ENCODE measurements at regions not wholly inside any gene's neighbourhood (a gene's known extent, or its start where the extent isn't known, plus 50 kb on each side); places are given as distances from the start of the nearest gene placed in this dataset.

DNA sequence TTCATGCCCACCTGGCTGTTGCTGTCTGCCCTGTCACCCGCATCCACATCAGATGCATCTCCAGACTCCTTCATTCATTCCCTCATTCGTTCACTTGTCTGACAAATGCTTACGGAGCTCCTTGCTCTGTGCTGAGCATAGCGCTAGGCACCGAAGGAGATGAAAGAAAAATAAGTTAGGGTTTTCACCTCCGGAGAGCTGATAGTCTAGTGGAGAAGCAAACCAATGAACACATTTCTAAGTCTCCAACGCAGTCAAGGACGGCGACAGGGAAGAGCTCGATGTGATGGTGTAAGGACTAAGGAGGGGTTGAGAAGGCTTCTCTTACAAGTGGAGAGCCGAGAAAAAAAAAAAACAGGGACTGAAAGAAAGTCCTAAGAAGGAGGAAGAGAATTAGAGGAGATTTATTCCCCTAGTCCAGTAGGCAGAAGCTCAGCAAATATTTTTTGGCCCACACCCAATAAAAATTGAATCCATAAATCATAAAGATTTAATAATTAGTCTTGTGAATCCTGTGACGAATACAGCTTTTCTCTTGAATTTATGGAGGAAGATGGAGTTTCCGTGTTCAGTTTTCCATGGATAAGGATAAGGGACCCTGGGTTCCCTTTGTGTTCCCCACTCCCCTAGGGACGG is 127.2 kb upstream of the DLG1 start:
- H3K4me3 Mint-ChIP-seq: no peak overlapping the region
- H3K27ac ChIP-seq (ENCODE audit: low read length in 2 of 2): no peak overlapping the region
- peaks cover 14% of the 10 kb centered on the region for H3K4me1 Mint-ChIP-seq
- no peaks in the 10 kb centered on the region for H4K20me1 ChIP-seq (ENCODE audit: control insufficient read depth, insufficient read depth, low read length, poor library complexity, severe bottlenecking)
- no peak for DNase-seq
- no peaks in the 10 kb centered on the region for H3K79me2 ChIP-seq (ENCODE audit: control insufficient read depth, insufficient read depth, low read length)
- peaks cover 43% of the 10 kb centered on the region for H3K27me3 Mint-ChIP-seq
- H3K36me3 ChIP-seq (replicated peaks in 1 of 2; ENCODE audit: control extremely low read depth in 1 of 2, control insufficient read depth in 1 of 2, extremely low read depth in 1 of 2, insufficient read depth in 2 of 2, low read length in 1 of 2): no peaks in the 10 kb centered on the region
- H3K4me2 ChIP-seq (replicated peaks; ENCODE audit: low read depth, low read length, poor library complexity, severe bottlenecking): no peak overlapping the region
- H3K9me3 Mint-ChIP-seq (ENCODE audit: insufficient read depth): no peaks in the 10 kb centered on the region
- intact Hi-C loops (cut with micrococcal nuclease): no loop called here
- H3K9me3 ChIP-seq (ENCODE audit: control extremely low read depth in 1 of 3, control insufficient read depth in 2 of 3, insufficient read depth in 1 of 3, low read length in 2 of 3): no peaks in the 10 kb centered on the region
- H3K27me3 ChIP-seq (replicated peaks in 1 of 4; ENCODE audit: control extremely low read depth in 1 of 4, control insufficient read depth in 3 of 4, insufficient read depth in 4 of 4, low read length in 3 of 4): peaks cover 0 to 8% (median 3%) of the 10 kb centered on the region in 4 experiments
- TF ChIP-seq, protein P1, sequence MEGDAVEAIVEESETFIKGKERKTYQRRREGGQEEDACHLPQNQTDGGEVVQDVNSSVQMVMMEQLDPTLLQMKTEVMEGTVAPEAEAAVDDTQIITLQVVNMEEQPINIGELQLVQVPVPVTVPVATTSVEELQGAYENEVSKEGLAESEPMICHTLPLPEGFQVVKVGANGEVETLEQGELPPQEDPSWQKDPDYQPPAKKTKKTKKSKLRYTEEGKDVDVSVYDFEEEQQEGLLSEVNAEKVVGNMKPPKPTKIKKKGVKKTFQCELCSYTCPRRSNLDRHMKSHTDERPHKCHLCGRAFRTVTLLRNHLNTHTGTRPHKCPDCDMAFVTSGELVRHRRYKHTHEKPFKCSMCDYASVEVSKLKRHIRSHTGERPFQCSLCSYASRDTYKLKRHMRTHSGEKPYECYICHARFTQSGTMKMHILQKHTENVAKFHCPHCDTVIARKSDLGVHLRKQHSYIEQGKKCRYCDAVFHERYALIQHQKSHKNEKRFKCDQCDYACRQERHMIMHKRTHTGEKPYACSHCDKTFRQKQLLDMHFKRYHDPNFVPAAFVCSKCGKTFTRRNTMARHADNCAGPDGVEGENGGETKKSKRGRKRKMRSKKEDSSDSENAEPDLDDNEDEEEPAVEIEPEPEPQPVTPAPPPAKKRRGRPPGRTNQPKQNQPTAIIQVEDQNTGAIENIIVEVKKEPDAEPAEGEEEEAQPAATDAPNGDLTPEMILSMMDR (IDR thresholded peaks at IDR 0.05): no peak
- no peak for TF ChIP-seq EZH2 (IDR thresholded peaks at IDR 0.05; ENCODE audit: borderline replicate concordance, insufficient read depth, low read depth, low read length, poor library complexity, severe bottlenecking)
- CTCF ChIA-PET: interaction anchor here (0.6 kb wide), 1 partner anchor 206 kb away, joined by 3 read pairs; no protein-coding TSS in a partner anchor
- no peak overlapping the region for H2AFZ ChIP-seq (ENCODE audit: insufficient read depth, low read depth, low read length, poor library complexity, severe bottlenecking)
- POLR2A ChIA-PET: no interaction called here
- WGBS (ENCODE audit: insufficient coverage): 96% methylated on average over 11 of the region's 14 CpGs
- H3K27ac Mint-ChIP-seq: no peak overlapping the region
- H3K4me3 ChIP-seq (ENCODE audit: control extremely low read depth in 1 of 5, extremely low read depth in 1 of 5, insufficient read depth in 1 of 5, low read depth in 2 of 5, low read length in 4 of 5): no peak overlapping the region
- ATAC-seq (ENCODE audit: low read depth): no peak
- no peak overlapping the region for H3K9ac ChIP-seq (ENCODE audit: low read length)
- peaks cover 7 to 8% of the 10 kb centered on the region in 2 donors for H3K4me1 ChIP-seq (ENCODE audit: control insufficient read depth in 2 of 2, insufficient read depth in 2 of 2, low read length in 2 of 2)

DNA sequence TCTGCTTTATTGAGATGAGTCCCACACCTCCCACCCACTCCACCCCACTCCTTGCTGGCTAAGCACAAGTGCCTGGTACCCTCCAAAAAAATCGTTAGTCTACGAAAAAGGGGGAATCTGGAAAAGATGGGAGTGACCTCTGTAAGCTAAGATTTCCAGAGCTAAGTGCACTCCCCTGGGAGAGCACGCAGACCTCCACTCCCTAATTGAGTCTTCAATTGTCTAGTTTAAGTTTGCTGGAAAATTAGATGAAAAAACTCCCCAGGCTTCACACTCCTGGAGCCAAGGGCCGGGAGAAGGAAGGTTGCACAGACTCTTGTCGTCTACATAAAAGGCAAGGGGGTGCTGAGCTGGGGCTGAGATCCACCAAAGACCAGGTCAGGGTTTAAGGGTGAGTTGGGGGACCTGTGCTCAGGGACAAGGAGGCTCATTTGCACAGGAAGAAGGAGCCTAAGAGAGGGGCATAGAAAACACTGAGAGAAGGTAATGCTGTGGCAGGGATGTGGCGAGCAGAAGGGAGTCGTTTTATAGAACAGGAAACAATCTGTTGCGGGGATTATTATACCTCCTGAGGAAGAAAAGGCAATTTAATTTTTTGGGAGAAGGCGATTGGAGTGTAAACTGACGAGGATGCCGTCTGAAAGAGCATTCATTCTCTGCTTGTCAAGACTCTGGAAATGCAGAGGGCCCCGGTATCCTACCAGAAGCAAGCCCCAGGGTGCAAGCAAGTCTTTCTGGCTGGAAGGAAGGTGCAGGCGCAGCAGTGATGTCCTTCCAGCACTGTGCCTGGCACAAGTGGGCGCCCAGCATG is 126.5 kb upstream of the DLG1 start:
- no peaks in the 10 kb centered on the region for H3K36me3 ChIP-seq (replicated peaks in 1 of 2; ENCODE audit: control extremely low read depth in 1 of 2, control insufficient read depth in 1 of 2, extremely low read depth in 1 of 2, insufficient read depth in 2 of 2, low read length in 1 of 2)
- H3K79me2 ChIP-seq (ENCODE audit: control insufficient read depth, insufficient read depth, low read length): no peaks in the 10 kb centered on the region
- H3K9me3 Mint-ChIP-seq (ENCODE audit: insufficient read depth): no peaks in the 10 kb centered on the region
- no peak for DNase-seq
- intact Hi-C loops (cut with micrococcal nuclease): no loop called here
- H3K4me2 ChIP-seq (replicated peaks; ENCODE audit: low read depth, low read length, poor library complexity, severe bottlenecking): no peak overlapping the region
- no peak for ATAC-seq (ENCODE audit: low read depth)
- POLR2A ChIA-PET: no interaction called here
- peaks cover 0 to 8% (median 3%) of the 10 kb centered on the region in 4 experiments for H3K27me3 ChIP-seq (replicated peaks in 1 of 4; ENCODE audit: control extremely low read depth in 1 of 4, control insufficient read depth in 3 of 4, insufficient read depth in 4 of 4, low read length in 3 of 4)
- peaks cover 7 to 8% of the 10 kb centered on the region in 2 donors for H3K4me1 ChIP-seq (ENCODE audit: control insufficient read depth in 2 of 2, insufficient read depth in 2 of 2, low read length in 2 of 2)
- peaks cover 14% of the 10 kb centered on the region for H3K4me1 Mint-ChIP-seq
- TF ChIP-seq, protein P1 (IDR thresholded peaks at IDR 0.05): no peak
- no peak for TF ChIP-seq EZH2 (IDR thresholded peaks at IDR 0.05; ENCODE audit: borderline replicate concordance, insufficient read depth, low read depth, low read length, poor library complexity, severe bottlenecking)
- WGBS (ENCODE audit: insufficient coverage): 81% methylated on average over 10 of the region's 14 CpGs
- no peak overlapping the region for H2AFZ ChIP-seq (ENCODE audit: insufficient read depth, low read depth, low read length, poor library complexity, severe bottlenecking)
- no peak overlapping the region for H3K27ac Mint-ChIP-seq
- H3K9me3 ChIP-seq (ENCODE audit: control extremely low read depth in 1 of 3, control insufficient read depth in 2 of 3, insufficient read depth in 1 of 3, low read length in 2 of 3): no peaks in the 10 kb centered on the region
- no peaks in the 10 kb centered on the region for H4K20me1 ChIP-seq (ENCODE audit: control insufficient read depth, insufficient read depth, low read length, poor library complexity, severe bottlenecking)
- CTCF ChIA-PET: no interaction called here
- no peak overlapping the region for H3K4me3 Mint-ChIP-seq
- peaks cover 42% of the 10 kb centered on the region for H3K27me3 Mint-ChIP-seq
- H3K9ac ChIP-seq (ENCODE audit: low read length): no peak overlapping the region
- no peak overlapping the region for H3K4me3 ChIP-seq (ENCODE audit: control extremely low read depth in 1 of 5, extremely low read depth in 1 of 5, insufficient read depth in 1 of 5, low read depth in 2 of 5, low read length in 4 of 5)
- no peak overlapping the region for H3K27ac ChIP-seq (ENCODE audit: low read length in 2 of 2)

Data from B cell (primary cell).